Ovary (tissue), 3 donors: ENCODE measurements at regions not wholly inside any gene's neighbourhood (a gene's known extent, or its start where the extent isn't known, plus 50 kb on each side); places are given as distances from the start of the nearest gene placed in this dataset.

Source experiments
- CTCF ChIP-seq, 3 donors: fragments of 450-650 bp in 2 of 3; fragments of 200-600 bp in 1 of 3; IDR thresholded peaks; one replicate each; pipeline versions ENCODE4 v1.5.1 to v1.8.0; 2016 to 2022; ENCODE audit warnings: antibody characterized with exemption in 3 of 3, mild to moderate bottlenecking in 1 of 3
- POLR2A ChIP-seq: fragments of 450-650 bp; IDR thresholded peaks from one replicate; pipeline ENCODE4 v1.6.1; 2017; ENCODE audit warnings: antibody characterized with exemption, mild to moderate bottlenecking, moderate library complexity
- donor health status: DM: no; HTN: no; CAD: no.

- no peak for TF ChIP-seq POLR2A
- no peak for TF ChIP-seq CTCF (IDR thresholded peaks at IDR 0.05)
Measured at GRCh38 chr1:177620636-177621190, 349.1 kb downstream of the SEC16B start.
